GM10847 (cell line): ENCODE measurements at regions not wholly inside any gene's neighbourhood (a gene's known extent, or its start where the extent isn't known, plus 50 kb on each side); places are given as distances from the start of the nearest gene placed in this dataset.

Experiments
- POLR2A ChIP-seq: IDR thresholded peaks from 2 replicates; pipeline ENCODE4 v1.6.1; 2011; ENCODE audit not compliant: insufficient read length; ENCODE audit errors: extremely low read depth

GRCh38 chr15:99476413-99477222 lies 89.2 kb upstream of the MEF2A start:
- TF ChIP-seq POLR2A: no peak

GRCh38 chr15:99477791-99478471 lies 87.9 kb upstream of the MEF2A start:
- no peak for TF ChIP-seq POLR2A

- no peak for TF ChIP-seq POLR2A
Observed at GRCh38 chr15:99478977-99479376, 86.8 kb upstream of the MEF2A start.

GRCh38 chr15:99480016-99480810 lies 85.6 kb upstream of the MEF2A start:
- no peak for TF ChIP-seq POLR2A

GRCh38 chr15:99481113-99481950 lies 84.5 kb upstream of the MEF2A start:
- no peak for TF ChIP-seq POLR2A

- no peak for TF ChIP-seq POLR2A
Observed at GRCh38 chr15:99481951-99482230, 83.9 kb upstream of the MEF2A start.

- TF ChIP-seq POLR2A: no peak
Observed at GRCh38 chr15:99482993-99483392, 82.8 kb upstream of the MEF2A start.

- no peak for TF ChIP-seq POLR2A
Observed at GRCh38 chr15:99485153-99485961, 80.4 kb upstream of the MEF2A start.

GRCh38 chr15:99485992-99486370 lies 79.8 kb upstream of the MEF2A start:
- TF ChIP-seq POLR2A: no peak

- no peak for TF ChIP-seq POLR2A
Observed at GRCh38 chr15:99486371-99487336, 79.1 kb upstream of the MEF2A start.

GRCh38 chr15:99487337-99487730 lies 78.5 kb upstream of the MEF2A start:
- TF ChIP-seq POLR2A: no peak

- no peak for TF ChIP-seq POLR2A
Observed at GRCh38 chr15:99492275-99492674, 73.5 kb upstream of the MEF2A start.

- no peak for TF ChIP-seq POLR2A
Observed at GRCh38 chr15:99492716-99493115, 73.1 kb upstream of the MEF2A start.
